HepG2 (cell line): ENCODE measurements at regions not wholly inside any gene's neighbourhood (a gene's known extent, or its start where the extent isn't known, plus 50 kb on each side); places are given as distances from the start of the nearest gene placed in this dataset.

Source experiments
- ATAC-seq: fragments of 200-7000 bp; cut with Tn5 transposase; 3 replicates; pipeline ENCODE4 v1.9.1; 2020; ENCODE audit warnings: mild to moderate bottlenecking, moderate library complexity
- BruUV-seq: library from RNA; stranded (reverse); fragments of 400-500 nt; replicated peaks from 2 replicates; lab custom pipeline; 2021; lab: Mats Ljungman, UMichigan
- CTCF ChIA-PET: fragments of 300-600 bp; formaldehyde crosslinking; extraction: SDS; loops from one replicate; lab custom pipeline; 2021; ENCODE audit warnings: low total read pairs, inconsistent platforms, low intra/inter-chr PET ratio; lab: Yijun Ruan, JAX
- POLR2A ChIA-PET: fragments of 350-600 bp; sonication (Branson Sonifier 250); formaldehyde crosslinking; loops from one replicate; lab custom pipeline; 2020; ENCODE audit warnings: antibody characterized with exemption, inconsistent platforms; lab: Yijun Ruan, JAX
- DNase-seq: peaks from one replicate; pipeline ENCODE4 v3.0.0-alpha.2; 2015; ENCODE audit warnings: low spot score
- FAIRE-seq: peaks from 3 replicates; lab custom pipeline; 2011; peaks lifted over from hg19 to GRCh38; lab: Jason Lieb, UNC
- H2AFZ ChIP-seq: one replicate; pipeline ENCODE4 v1.6.1; 2011; ENCODE audit warnings: low read length, inconsistent platforms
- H3K27ac ChIP-seq: fragments of 300-600 bp; 3 replicates; pipeline ENCODE4 v1.8.0; 2011; ENCODE audit warnings: mixed run types, mild to moderate bottlenecking, mixed read lengths, low read length, inconsistent platforms; ENCODE audit not compliant: insufficient read depth; ENCODE audit errors: extremely low read length
- H3K27me3 ChIP-seq, 2 experiments: fragments of 200-600 bp in 1 of 2; 2 replicates in 1 of 2; 3 replicates in 1 of 2; pipeline versions ENCODE4 v1.6.0 to v1.8.0; 2011; ENCODE audit warnings: low read length in 2 of 2, mild to moderate bottlenecking in 2 of 2, moderate library complexity in 2 of 2, inconsistent platforms in 1 of 2; ENCODE audit not compliant: insufficient read depth in 2 of 2, control insufficient read depth in 1 of 2
- H3K36me3 ChIP-seq, 2 experiments: fragments of 200-600 bp in 1 of 2; replicated peaks in 1 of 2; 2 replicates in 1 of 2; 3 replicates in 1 of 2; pipeline versions ENCODE4 v1.5.1 to v1.8.0; 2011; ENCODE audit warnings: low read length in 2 of 2, inconsistent platforms in 1 of 2; ENCODE audit not compliant: insufficient read depth in 2 of 2, control insufficient read depth in 1 of 2
- H3K4me1 ChIP-seq: 2 replicates; pipeline ENCODE4 v1.5.1; 2012; ENCODE audit warnings: low read length, inconsistent platforms; ENCODE audit not compliant: insufficient read depth
- H3K4me2 ChIP-seq: 2 replicates; pipeline ENCODE4 v1.6.0; 2011; ENCODE audit warnings: low read depth, low read length, inconsistent platforms
- H3K4me3 ChIP-seq, 3 experiments: fragments of 200-600 bp in 1 of 3; sonication (generic), shearing (Covaris generic) in 1 of 3; replicated peaks in 1 of 3; 2 replicates each; pipeline ENCODE4 v1.5.1; 2011 to 2016; ENCODE audit warnings: low read length in 3 of 3, inconsistent platforms in 2 of 3, low read depth in 2 of 3, mild to moderate bottlenecking in 2 of 3, control low read depth in 1 of 3, mixed read lengths in 1 of 3; ENCODE audit not compliant: insufficient read depth in 1 of 3
- H3K79me2 ChIP-seq: one replicate; pipeline ENCODE4 v1.6.1; 2011; ENCODE audit warnings: low read length, inconsistent platforms; ENCODE audit not compliant: insufficient read depth
- H3K9ac ChIP-seq: 2 replicates; pipeline ENCODE4 v1.6.0; 2011; ENCODE audit warnings: mild to moderate bottlenecking, low read depth, low read length, inconsistent platforms; ENCODE audit not compliant: insufficient read depth
- H3K9me3 ChIP-seq: 2 replicates; pipeline ENCODE4 v1.5.1; 2012; ENCODE audit warnings: mild to moderate bottlenecking, low read length
- H4K20me1 ChIP-seq: 2 replicates; pipeline ENCODE4 v1.6.0; 2011; ENCODE audit warnings: inconsistent platforms, mild to moderate bottlenecking, low read length, moderate library complexity; ENCODE audit not compliant: insufficient read depth
- CEBPB ChIP-seq: IDR thresholded peaks from 2 replicates; pipeline ENCODE4 v1.6.1; 2011; ENCODE audit warnings: low read depth, low read length, improper control_type of control experiment, borderline replicate concordance
- CEBPZ ChIP-seq: IDR thresholded peaks from 2 replicates; pipeline ENCODE4 v1.6.1; 2012; ENCODE audit warnings: low read length, improper control_type of control experiment
- HHEX ChIP-seq: IDR thresholded peaks from 2 replicates; pipeline ENCODE4 v1.6.1; 2016; ENCODE audit warnings: control low read depth
- KLF13 ChIP-seq: sonication (generic); formaldehyde crosslinking; IDR thresholded peaks from 2 replicates; pipeline ENCODE4 v1.4.0; 2020; ENCODE audit warnings: mild to moderate bottlenecking, missing genetic modification reagents
- MAFF ChIP-seq: IDR thresholded peaks from 2 replicates; pipeline ENCODE4 v1.6.1; 2011; ENCODE audit warnings: low read depth, low read length, improper control_type of control experiment
- MAFK ChIP-seq, 2 experiments: IDR thresholded peaks in 1 of 2; conservative IDR thresholded peaks in 1 of 2; 2 replicates each; pipeline ENCODE4 v1.6.1; 2011; ENCODE audit warnings: improper control_type of control experiment in 2 of 2, low read length in 2 of 2
- MIER3 ChIP-seq: IDR thresholded peaks from 2 replicates; pipeline ENCODE4 v1.6.1; 2016; ENCODE audit warnings: missing compliant biosample characterization, borderline replicate concordance
- NFIC ChIP-seq: IDR thresholded peaks from 2 replicates; pipeline ENCODE4 v1.6.1; 2012; ENCODE audit warnings: mild to moderate bottlenecking, low read length, inconsistent platforms
- ZBTB7B ChIP-seq: sonication (generic); formaldehyde crosslinking; IDR thresholded peaks from 2 replicates; pipeline ENCODE4 v1.4.0; 2020; ENCODE audit warnings: missing genetic modification reagents
- WGBS: methylation state at CpG from one replicate; pipeline ENCODE4 v1.1.6; 2017; ENCODE audit warnings: low lambda C conversion rate; 5-methylcytosine and 5-hydroxymethylcytosine counted together
- in situ Hi-C: cut with HindIII; loops from 2 replicates; pipeline ENCODE4 v1.10.0; 2017; ENCODE audit warnings: low pct_unique_long_range_greater_than_20kb; ENCODE audit not compliant: extremely low pct_ligation_motif_present
- intact Hi-C: fragments of 100-400 bp; cut with micrococcal nuclease; formaldehyde crosslinking; loops from one replicate; pipeline ENCODE4 v1.10.0; 2022; ENCODE audit not compliant: unreplicated experiment

DNA sequence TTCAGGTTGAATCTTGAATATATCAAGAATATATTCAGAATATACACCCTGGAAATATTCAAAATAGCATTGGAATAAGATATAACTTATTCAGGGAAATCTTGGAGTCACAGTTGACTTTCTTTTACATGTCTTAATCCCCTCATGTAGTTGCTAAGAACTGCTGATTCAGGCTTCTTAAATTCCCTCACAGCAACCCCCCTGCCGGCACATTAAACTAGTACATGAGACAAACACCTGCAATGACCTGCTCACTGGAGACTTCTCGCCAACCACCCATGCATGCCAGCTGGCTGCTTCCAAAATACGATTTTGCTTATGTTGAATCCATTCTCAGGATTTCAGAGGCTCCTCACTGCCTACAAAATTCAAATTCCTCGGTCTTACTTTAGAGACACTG, 997.1 kb downstream of the EFNB2 start:
- no peak overlapping the region for H2AFZ ChIP-seq
- TF ChIP-seq NFIC (no peak), MAFK (conservative IDR thresholded peaks at IDR 0.05 in 1 of 2, IDR thresholded peaks at IDR 0.05 in 1 of 2; ENCODE audit: low read length in 2 of 2) (peak; percentile 36 to 65; a peak in 3 of 4 replicates), MAFF (0 out of 2 replicates have a peak, but pooled peaks have one; percentile 27), HHEX (no peak), MIER3 (CRISPR knock-in tag) (no peak)
- POLR2A ChIA-PET = no interaction called here
- H3K4me3 ChIP-seq = no peak overlapping the region
- H3K4me1 ChIP-seq = no peaks in the 10 kb centered on the region
- in situ Hi-C loops (no loop called here), intact Hi-C loops (no loop called here)
- no peak overlapping the region for H3K27ac ChIP-seq
- H3K9ac ChIP-seq = no peak overlapping the region
- ATAC-seq = no peak
- no peaks in the 10 kb centered on the region for H4K20me1 ChIP-seq
- no TSS peak for BruUV-seq
- no peaks in the 10 kb centered on the region for H3K27me3 ChIP-seq
- 18% methylated on average over 4 of the region's 4 CpGs for WGBS
- no peak for DNase-seq
- H3K4me2 ChIP-seq = no peak overlapping the region
- FAIRE-seq = no peak
- peaks cover 63% of the 10 kb centered on the region for H3K9me3 ChIP-seq
- CTCF ChIA-PET = no interaction called here
- no peaks in the 10 kb centered on the region for H3K36me3 ChIP-seq
- H3K79me2 ChIP-seq = no peaks in the 10 kb centered on the region

DNA sequence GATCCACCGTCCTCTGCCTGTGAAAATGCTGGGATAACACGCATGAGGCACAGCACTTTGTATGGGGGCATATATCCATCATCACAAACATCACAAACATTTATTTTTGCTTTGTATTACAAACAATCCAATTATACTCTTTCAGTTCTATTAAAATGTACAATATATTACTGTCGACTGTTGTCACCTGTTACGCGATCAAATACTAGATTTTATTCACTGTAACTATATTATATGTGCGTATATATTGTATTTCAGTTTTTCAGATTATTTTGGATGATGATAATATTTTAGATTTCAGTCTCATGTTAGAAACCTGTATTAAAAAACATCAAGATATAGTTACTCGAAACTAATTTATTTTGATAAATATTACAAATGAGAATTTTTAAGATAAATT, 998.3 kb downstream of the EFNB2 start:
- DNase-seq = no peak
- Histone ChIP-seq H3K9me3 (peaks cover 62% of the 10 kb centered on the region), H3K27ac (no peak overlapping the region), H3K79me2 (no peaks in the 10 kb centered on the region), H3K4me1 (no peaks in the 10 kb centered on the region), H2AFZ (no peak overlapping the region), H3K36me3 (no peaks in the 10 kb centered on the region), H3K4me3 (no peak overlapping the region), H3K4me2 (no peak overlapping the region), H3K27me3 (no peaks in the 10 kb centered on the region), H4K20me1 (no peaks in the 10 kb centered on the region), H3K9ac (no peak overlapping the region)
- POLR2A ChIA-PET = no interaction called here
- TF ChIP-seq CEBPB (0 out of 2 replicates have a peak, but pooled peaks have one; percentile 11), KLF13 (CRISPR knock-in tag) (no peak), CEBPZ (no peak), ZBTB7B (CRISPR knock-in tag) (no peak)
- ATAC-seq = no peak
- intact Hi-C loops (no loop called here), in situ Hi-C loops (no loop called here)
- WGBS = 29% methylated on average over 7 of the region's 7 CpGs
- no peak for FAIRE-seq
- CTCF ChIA-PET = no interaction called here
- no TSS peak for BruUV-seq
